Smooth muscle cell (in vitro differentiated cells): ENCODE measurements at regions not wholly inside any gene's neighbourhood (a gene's known extent, or its start where the extent isn't known, plus 50 kb on each side); places are given as distances from the start of the nearest gene placed in this dataset.

Experiments used
- DNase-seq: peaks from one replicate; lab custom pipeline; 2025; ENCODE audit not compliant: unreplicated experiment; lab: John Stamatoyannopoulos, UW
- H2AFZ ChIP-seq: fragments of 200-600 bp; sonication (generic); 2 replicates; pipeline ENCODE4 v1.6.0; 2016; ENCODE audit warnings: antibody characterized with exemption, low read depth, mild to moderate bottlenecking
- H3F3A ChIP-seq: fragments of 200-600 bp; sonication (generic); 2 replicates; pipeline ENCODE4 v1.6.0; 2017; ENCODE audit warnings: antibody characterized with exemption, low read depth
- H3K27ac ChIP-seq: fragments of 200-600 bp; sonication (generic); 2 replicates; pipeline ENCODE4 v1.5.1; 2016; ENCODE audit warnings: low read depth, mild to moderate bottlenecking
- H3K27me3 ChIP-seq: fragments of 200-600 bp; sonication (generic); 2 replicates; pipeline ENCODE4 v1.6.1; 2016; ENCODE audit warnings: low read depth, mild to moderate bottlenecking
- H3K36me3 ChIP-seq: fragments of 200-600 bp; sonication (generic); 2 replicates; pipeline ENCODE4 v1.5.1; 2016; ENCODE audit warnings: low read depth
- H3K4me1 ChIP-seq: fragments of 200-600 bp; sonication (generic); 2 replicates; pipeline ENCODE4 v1.5.1; 2016; ENCODE audit warnings: low read depth
- H3K4me2 ChIP-seq: fragments of 200-600 bp; sonication (generic); 2 replicates; pipeline ENCODE4 v1.6.0; 2016; ENCODE audit warnings: mild to moderate bottlenecking
- H3K4me3 ChIP-seq: fragments of 200-600 bp; sonication (generic); 2 replicates; pipeline ENCODE4 v1.5.1; 2016; ENCODE audit warnings: mild to moderate bottlenecking
- H3K79me2 ChIP-seq: fragments of 200-600 bp; sonication (generic); 2 replicates; pipeline ENCODE4 v1.6.0; 2016; ENCODE audit warnings: low read depth, mild to moderate bottlenecking
- H3K9ac ChIP-seq: fragments of 200-600 bp; sonication (generic); 2 replicates; pipeline ENCODE4 v1.6.0; 2016; ENCODE audit warnings: low read depth
- H3K9me3 ChIP-seq: fragments of 200-600 bp; sonication (generic); replicated peaks from 2 replicates; pipeline ENCODE4 v1.5.1; 2016; ENCODE audit warnings: low read depth
- H4K20me1 ChIP-seq: fragments of 200-600 bp; sonication (generic); 2 replicates; pipeline ENCODE4 v1.6.0; 2016; ENCODE audit warnings: low read depth
- WGBS: methylation state at CpG from one replicate; pipeline ENCODE4 v1.1.7; 2016; ENCODE audit warnings: low lambda C conversion rate; 5-methylcytosine and 5-hydroxymethylcytosine counted together
- TF ChIP-seq, protein P1 (sequence below): fragments of 200-600 bp; sonication (generic); IDR thresholded peaks from 2 replicates; pipeline ENCODE4 v1.5.1; 2017; ENCODE audit warnings: borderline replicate concordance, mild to moderate bottlenecking, antibody characterized with exemption; ENCODE audit not compliant: insufficient read depth, poor library complexity, severe bottlenecking

DNA sequence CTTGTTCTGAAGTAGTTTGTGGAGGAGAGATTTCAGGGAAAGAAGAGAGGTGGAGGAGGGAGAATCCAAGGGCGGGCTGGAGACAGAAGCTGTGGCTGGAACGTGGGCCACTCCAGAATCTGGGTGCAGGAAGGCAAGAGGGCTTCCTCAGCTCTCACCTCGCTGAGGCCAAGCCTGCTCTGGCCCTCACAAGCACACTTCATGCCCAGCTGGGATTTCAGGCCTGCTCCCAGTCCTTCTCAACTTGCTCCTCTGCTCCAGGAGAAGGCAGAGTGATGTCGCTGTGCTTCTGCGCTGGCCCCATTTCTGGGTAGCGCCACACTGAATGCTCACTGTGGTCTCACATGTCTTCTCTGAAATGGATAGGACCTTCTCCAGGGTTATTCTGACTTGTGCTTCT is 328.8 kb downstream of the FGF9 start:
- Histone ChIP-seq H3K4me1 (no peaks in the 10 kb centered on the region), H3K4me3 (no peak overlapping the region), H3K4me2 (no peak overlapping the region), H3K9me3 (no peaks in the 10 kb centered on the region), H3K36me3 (no peaks in the 10 kb centered on the region), H3K9ac (no peak overlapping the region), H3K79me2 (no peaks in the 10 kb centered on the region), H3F3A (no peaks in the 10 kb centered on the region), H4K20me1 (no peaks in the 10 kb centered on the region), H2AFZ (no peak overlapping the region), H3K27ac (no peak overlapping the region), H3K27me3 (no peaks in the 10 kb centered on the region)
- DNase-seq: no peak
- WGBS: 89% methylated on average over 6 of the region's 6 CpGs
- TF ChIP-seq, protein P1, sequence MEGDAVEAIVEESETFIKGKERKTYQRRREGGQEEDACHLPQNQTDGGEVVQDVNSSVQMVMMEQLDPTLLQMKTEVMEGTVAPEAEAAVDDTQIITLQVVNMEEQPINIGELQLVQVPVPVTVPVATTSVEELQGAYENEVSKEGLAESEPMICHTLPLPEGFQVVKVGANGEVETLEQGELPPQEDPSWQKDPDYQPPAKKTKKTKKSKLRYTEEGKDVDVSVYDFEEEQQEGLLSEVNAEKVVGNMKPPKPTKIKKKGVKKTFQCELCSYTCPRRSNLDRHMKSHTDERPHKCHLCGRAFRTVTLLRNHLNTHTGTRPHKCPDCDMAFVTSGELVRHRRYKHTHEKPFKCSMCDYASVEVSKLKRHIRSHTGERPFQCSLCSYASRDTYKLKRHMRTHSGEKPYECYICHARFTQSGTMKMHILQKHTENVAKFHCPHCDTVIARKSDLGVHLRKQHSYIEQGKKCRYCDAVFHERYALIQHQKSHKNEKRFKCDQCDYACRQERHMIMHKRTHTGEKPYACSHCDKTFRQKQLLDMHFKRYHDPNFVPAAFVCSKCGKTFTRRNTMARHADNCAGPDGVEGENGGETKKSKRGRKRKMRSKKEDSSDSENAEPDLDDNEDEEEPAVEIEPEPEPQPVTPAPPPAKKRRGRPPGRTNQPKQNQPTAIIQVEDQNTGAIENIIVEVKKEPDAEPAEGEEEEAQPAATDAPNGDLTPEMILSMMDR: no peak

DNA sequence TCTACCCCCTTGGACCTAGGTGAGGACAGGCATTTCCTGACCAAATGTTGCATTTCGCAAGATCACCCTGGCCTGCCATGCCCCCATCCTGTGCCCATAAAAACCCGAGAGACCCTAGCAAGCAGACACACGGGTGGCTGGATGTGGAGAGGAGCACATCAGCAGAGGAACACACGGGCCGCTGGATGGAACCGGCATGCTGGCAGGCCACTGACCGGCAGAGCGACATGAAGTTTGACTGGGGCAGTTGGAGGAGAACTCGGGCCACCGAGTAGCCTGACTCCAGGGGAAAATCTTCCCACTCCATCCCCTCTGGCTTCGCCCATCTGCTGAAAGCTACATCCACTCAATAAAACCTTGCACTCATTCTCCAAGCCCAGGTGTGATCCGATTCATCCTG is 329.3 kb downstream of the FGF9 start:
- no peaks in the 10 kb centered on the region for H3K27me3 ChIP-seq
- H3K27ac ChIP-seq: no peak overlapping the region
- no peaks in the 10 kb centered on the region for H3K4me1 ChIP-seq
- WGBS: 93% methylated on average over 10 of the region's 12 CpGs
- H2AFZ ChIP-seq: no peak overlapping the region
- DNase-seq: no peak
- no peaks in the 10 kb centered on the region for H3K79me2 ChIP-seq
- TF ChIP-seq, protein P1: no peak
- no peaks in the 10 kb centered on the region for H3K36me3 ChIP-seq
- no peaks in the 10 kb centered on the region for H3F3A ChIP-seq
- no peak overlapping the region for H3K4me3 ChIP-seq
- H3K4me2 ChIP-seq: no peak overlapping the region
- no peaks in the 10 kb centered on the region for H4K20me1 ChIP-seq
- no peaks in the 10 kb centered on the region for H3K9me3 ChIP-seq
- no peak overlapping the region for H3K9ac ChIP-seq

DNA sequence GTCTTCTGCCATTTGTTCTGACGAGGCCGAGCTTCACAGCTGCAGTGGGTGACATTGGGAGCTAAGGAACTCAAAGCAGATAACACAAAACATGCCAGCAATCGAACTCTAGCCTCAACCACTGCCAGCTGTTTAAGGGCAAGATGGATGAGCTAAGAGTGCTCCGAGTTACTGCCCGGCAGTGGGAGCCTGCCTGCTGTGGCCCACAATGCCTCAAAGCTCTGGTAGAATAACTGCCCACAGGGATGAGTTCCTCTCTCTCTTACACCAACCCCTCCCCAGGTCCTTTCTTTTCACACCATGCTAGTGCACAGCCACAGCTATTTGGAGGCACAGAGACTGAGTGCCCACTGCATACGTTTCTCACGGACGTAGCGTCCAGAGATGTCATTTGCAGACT is 330.5 kb downstream of the FGF9 start:
- Histone ChIP-seq H4K20me1 (no peaks in the 10 kb centered on the region), H3K79me2 (no peaks in the 10 kb centered on the region), H3K4me1 (no peaks in the 10 kb centered on the region), H2AFZ (no peak overlapping the region), H3K4me3 (no peak overlapping the region), H3K36me3 (no peaks in the 10 kb centered on the region), H3K27me3 (no peaks in the 10 kb centered on the region), H3F3A (no peaks in the 10 kb centered on the region), H3K27ac (no peak overlapping the region), H3K4me2 (no peak overlapping the region), H3K9ac (no peak overlapping the region), H3K9me3 (no peaks in the 10 kb centered on the region)
- WGBS: 90% methylated on average over 9 of the region's 9 CpGs
- DNase-seq: no peak
- TF ChIP-seq, protein P1: no peak

DNA sequence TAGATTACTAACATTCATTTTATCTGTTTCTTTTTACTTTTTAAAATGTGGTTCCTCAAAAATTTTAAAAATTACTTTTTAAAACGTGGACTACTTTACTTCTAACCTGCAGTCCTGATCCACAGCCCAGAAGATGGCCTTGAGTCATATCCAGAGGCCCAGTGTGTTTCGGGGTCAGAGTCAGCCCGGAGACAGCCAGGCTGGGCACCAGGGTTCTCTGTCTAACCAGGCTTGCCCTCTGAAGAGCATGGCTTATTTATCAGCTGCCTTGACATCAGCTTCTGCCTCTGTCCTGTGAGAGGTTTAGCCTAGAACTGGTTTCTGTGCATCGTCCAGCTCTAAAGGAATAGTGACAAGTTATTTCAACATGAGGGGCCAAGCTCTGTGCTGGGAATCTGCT is 332.0 kb downstream of the FGF9 start:
- Histone ChIP-seq H3K4me2 (no peak overlapping the region), H3K27me3 (no peaks in the 10 kb centered on the region), H3K9ac (no peak overlapping the region), H3F3A (no peaks in the 10 kb centered on the region), H3K79me2 (no peaks in the 10 kb centered on the region), H3K9me3 (no peaks in the 10 kb centered on the region), H3K36me3 (no peaks in the 10 kb centered on the region), H3K4me1 (no peaks in the 10 kb centered on the region), H3K4me3 (no peak overlapping the region), H3K27ac (no peak overlapping the region), H2AFZ (no peak overlapping the region), H4K20me1 (no peaks in the 10 kb centered on the region)
- 56% methylated on average over 4 of the region's 4 CpGs for WGBS
- no peak for DNase-seq
- TF ChIP-seq, protein P1: no peak
